GM19328 (cell line): ENCODE measurements at regions not wholly inside any gene's neighbourhood (a gene's known extent, or its start where the extent isn't known, plus 50 kb on each side); places are given as distances from the start of the nearest gene placed in this dataset.
"Not testable (repeated sequence)": the region's sequence is repeated elsewhere in the genome, so short reads cannot be mapped to it uniquely, and the experiment has no call there.

ENCODE experiments used
- ATAC-seq: cut with Tn5 transposase; IDR thresholded peaks from one replicate; pipeline ENCODE4 v1.9.1; 2021; ENCODE audit warnings: mild to moderate bottlenecking, moderate library complexity; ENCODE audit not compliant: unreplicated experiment

DNA sequence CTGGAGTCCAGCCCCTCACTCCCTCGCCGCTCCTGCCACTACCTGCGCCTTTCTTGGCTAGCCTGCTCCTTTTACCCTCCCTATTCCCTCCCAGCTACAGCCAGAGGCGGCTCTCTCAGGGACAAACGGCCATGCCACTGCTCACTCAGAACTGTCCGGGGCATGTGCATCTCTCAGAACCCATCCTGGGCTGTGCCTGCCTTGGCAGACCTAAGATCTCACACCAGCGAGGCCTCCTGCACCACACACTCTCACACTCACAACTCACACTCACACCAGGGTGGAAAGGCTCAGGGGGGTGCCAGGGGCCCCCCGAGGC is 180.3 kb downstream of the TMEM121 start:
- not testable (repeated sequence) for ATAC-seq

- not testable (repeated sequence) for ATAC-seq
These were observed 180.7 kb downstream of the TMEM121 start for GRCh38 chr14:105707099-105707498.

DNA sequence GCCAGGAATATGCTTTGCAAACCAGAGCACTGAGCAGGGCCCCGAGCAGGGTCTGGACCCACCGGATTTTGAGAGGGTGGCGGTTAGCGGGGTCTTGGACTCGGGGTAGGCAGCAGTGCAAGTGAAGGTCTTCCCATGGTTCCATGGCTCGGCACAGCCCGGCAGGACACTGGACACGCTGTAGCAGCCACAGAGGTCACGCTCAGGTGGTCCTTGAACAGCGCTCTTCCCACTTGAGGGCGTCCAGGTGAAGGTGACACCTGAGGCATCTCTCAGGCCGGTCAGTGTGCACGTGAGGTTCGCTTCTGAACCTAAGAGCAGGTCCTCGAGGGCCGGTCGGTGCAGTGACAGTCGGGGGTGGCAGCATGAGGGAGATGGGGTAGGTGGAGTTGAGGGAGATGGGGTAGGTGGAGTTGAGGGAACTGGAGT is 181.4 kb downstream of the TMEM121 start:
- ATAC-seq = not testable (repeated sequence)

- not testable (repeated sequence) for ATAC-seq
These were observed 182.1 kb downstream of the TMEM121 start for GRCh38 chr14:105708251-105709134.

DNA sequence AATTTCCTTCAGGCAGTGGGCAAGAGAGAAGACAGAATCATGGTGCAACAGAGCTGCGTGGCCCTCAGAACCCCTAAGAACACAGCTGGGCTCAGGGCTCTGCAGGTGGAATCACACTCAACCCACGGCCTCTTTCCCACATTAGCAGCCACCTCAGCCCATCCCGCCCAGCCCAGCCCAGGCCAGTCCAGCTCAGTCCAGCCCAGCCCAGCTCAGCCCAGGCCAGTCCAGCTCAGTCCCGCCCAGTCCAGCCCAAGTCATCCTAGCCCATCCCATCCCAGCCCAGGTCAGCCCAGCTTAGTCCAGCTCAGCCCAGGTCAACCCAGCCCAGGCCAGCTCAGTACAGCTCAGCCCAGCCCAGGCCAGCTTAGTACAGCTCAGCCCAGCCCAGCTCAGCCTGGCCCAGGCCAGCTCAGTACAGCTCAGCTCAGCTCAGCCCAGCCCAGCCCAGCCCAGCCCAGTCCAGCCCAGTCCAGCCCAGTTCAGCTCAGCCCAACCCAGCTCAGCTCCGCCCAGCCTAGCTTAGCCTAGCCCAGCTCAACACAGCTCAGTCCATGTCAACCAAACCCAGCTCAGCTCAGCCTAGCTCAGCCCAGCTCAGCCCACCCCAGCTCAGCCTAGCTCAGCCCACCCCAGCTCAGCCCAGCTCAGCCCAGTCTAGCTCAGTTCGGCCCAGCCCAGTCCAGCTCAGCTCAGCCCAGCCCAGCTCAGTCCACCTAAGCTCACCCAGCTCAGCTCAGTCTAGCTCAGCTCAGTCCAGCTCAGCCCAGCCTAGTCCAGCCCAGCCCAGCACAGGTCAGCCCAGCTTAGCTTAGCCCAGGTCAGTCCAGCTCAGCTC is 183.1 kb downstream of the TMEM121 start:
- no peak for ATAC-seq

DNA sequence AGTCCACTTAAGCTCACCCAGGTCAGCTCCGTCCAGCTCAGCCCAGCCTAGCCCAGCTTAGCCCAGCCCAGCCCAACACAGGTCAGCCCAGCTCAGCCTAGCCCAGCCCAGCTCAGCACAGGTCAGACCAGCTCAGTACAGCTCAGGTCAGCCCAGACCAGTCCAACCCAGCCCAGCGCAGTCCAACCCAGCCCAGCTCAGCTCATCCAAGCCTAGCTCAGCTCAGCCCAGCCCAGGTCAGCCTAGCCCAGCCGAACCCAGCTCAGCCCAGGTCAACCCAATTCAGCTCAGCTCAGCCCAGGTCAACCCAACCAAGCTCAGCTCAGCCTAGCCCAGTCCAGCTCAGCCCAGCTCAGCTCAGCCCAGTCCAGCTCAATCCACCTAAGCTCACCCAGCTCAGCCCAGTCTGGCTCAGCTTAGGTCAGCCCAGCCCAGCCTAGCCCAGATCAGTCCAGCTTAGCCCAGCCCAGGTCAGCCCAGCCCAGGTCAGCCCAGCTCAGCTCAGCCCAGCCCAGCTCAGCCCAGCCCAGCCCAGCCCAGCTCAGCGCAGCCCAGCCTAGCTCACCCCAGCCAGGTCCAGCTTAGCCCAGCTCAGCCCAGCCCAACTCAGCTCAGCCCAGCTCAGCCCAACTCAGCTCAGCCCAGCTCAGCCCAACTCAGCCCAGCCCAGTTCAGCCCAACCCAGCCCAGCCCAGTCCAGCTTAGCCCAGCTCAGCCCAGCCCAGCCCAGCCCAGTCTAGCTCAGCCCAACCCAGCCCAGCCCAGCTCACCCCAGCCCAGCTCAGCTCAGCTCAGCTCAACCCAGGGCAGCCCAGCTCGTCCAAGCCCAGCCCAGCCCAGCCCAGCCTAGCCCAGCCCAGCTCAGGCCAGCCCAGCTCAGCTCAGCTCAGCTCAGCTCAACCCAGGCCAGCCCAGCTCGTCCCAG is 184.0 kb downstream of the TMEM121 start:
- no peak for ATAC-seq

GRCh38 chr14:105711044-105711620 is 184.7 kb downstream of the TMEM121 start:
- ATAC-seq = no peak

DNA sequence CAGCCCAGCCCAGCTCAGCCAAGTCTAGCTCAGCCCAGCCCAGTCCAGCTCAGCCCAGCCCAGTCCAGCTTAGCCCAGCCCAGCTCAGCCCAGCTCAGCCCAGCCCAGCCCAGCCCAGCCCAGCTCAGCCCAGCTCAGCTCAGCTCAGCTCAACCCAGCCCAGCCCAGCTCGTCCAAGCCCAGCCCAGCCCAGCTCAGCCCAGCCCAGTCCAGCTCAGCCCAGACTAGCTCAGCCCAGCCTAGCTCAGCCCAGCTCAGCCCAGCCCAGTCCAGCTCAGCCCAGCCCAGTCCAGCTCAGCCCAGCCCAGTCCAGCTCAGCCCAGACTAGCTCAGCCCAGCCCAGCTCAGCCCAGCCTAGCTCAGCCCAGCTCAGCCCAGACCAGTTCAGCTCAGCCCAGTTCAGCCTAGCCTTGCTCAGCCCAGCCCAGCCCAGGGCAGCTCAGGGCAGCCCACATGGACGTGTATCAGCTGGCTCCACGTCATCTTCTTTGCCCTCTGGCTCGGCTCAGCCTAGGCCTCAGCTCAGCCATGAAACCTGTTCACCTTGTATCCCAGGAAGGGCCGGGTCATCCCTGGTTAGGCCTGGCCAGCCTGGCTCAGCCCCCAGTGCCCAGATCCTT is 185.6 kb downstream of the TMEM121 start:
- ATAC-seq = no peak

DNA sequence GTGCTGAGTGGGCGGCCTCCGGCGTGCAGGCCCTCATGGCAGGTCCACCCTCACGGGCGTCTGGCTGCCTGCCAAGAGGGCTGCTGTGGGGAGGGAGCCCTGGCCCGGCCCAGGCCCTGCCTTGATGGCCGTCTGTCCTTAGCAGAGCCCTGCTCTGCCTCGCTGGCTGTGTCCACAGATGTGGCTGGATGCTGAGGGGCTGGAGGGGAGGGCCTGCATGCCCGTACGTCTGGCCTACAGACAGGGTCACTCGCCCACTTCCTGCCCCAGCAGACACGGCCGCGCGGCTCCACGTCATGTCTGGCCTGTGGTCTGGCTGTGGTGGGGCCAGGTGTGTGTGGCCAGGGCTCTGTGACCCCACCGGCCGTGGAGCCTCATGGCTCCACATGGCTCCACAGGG is 186.3 kb downstream of the TMEM121 start:
- not testable (repeated sequence) for ATAC-seq

GRCh38 chr14:105713160-105713559 is 186.8 kb downstream of the TMEM121 start:
- ATAC-seq = not testable (repeated sequence)

GRCh38 chr14:105713836-105714235 is 187.5 kb downstream of the TMEM121 start:
- ATAC-seq = not testable (repeated sequence)

GRCh38 chr14:105718787-105719186 is 192.4 kb downstream of the TMEM121 start:
- not testable (repeated sequence) for ATAC-seq

DNA sequence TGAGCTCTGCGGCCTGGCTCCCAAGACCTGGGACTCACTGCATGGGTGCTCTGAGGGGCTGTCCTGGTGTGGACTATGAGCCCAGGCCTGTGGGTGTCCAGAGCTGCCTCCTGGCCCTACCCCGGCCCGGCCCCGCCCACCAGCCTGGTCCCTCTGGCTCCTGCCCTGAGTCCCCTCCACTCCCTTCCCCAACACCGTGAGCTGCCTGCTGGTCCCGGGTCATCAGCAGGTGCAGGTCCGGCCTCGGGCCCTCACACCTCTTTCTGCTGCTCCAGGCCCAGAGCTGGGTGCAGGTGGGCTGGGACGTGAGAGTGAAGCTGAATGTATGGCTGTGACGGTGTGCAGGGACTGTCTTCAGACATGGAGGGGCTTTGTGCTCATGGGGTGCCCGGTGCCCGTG is 193.7 kb downstream of the TMEM121 start:
- not testable (repeated sequence) for ATAC-seq

DNA sequence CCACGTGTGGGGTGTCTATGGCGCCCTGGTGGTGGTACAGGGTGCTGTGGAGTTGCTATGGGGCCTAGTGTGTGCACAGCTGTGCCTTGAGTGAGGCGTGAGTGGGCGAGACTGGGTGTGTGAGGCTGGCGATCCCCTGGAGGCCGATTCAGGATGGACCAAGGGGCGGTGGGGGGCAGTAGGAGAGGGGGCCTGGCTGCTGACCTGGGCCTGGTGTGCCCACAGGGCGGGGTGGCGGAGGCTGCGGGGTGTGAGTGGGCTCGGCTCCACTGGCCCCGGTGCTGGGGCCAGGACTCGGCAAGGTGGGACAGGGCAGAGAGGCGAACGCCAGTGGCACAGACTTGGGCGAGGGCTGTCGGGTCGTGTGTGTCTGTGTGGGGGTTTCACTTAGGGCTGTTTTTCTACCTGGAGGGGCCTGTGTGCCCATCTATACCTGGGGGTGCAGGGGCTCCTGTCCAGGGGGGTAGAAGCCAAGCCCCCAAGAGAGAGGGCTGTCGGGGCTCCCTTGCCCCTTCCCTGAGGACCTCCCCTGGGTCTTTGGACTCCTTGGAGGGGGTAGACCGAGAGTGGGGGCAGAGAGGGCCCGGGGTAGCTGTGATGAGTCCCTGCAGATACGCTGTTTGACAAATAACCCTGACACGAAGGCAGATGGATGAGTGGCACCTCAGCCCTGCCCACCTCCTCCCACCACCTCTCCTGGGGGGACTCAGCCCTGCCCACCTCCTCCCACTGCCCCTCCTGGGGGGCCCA is 194.6 kb downstream of the TMEM121 start:
- ATAC-seq = not testable (repeated sequence)

DNA sequence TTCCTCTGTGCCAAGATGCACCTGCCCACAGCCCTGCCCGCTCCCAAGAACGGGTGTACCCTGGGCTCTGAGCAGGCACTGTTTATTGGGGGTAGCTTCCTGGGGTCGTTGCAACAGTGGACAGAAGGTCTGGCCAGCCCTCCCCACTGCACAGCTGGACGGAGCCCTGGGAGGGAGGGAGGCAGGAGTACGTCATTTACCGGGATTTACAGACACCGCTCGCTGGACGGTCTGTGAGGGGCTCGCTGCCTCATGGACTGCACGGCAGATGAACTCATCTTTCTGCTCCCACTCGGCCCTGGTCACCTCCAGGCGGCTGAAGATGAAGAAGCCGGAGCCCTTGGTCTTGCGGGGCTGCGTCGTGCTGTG is 195.2 kb downstream of the TMEM121 start:
- ATAC-seq = not testable (repeated sequence)

- not testable (repeated sequence) for ATAC-seq
These were observed 195.8 kb downstream of the TMEM121 start for GRCh38 chr14:105721996-105722709.

DNA sequence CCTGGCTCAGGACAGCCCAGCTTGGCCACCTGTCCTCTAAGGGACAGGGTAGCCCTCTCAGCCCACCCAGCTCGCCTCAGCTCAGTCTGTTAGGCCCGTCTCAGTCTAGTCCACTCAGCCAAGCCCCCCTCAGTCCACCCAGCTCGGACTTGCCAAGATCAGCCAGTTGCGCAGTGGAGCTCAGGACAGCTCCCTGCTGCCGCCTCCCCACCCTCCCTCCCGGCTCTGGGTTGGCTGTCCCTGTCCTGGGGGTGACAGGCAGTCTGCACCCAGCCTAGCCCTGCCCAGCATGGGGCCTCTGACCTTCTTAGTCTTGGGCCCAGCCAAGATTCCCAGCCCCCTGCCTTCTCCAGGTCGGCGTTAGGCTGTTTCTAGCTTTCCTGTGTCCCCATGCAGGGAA is 196.9 kb downstream of the TMEM121 start:
- not testable (repeated sequence) for ATAC-seq

- not testable (repeated sequence) for ATAC-seq
These were observed 197.4 kb downstream of the TMEM121 start for GRCh38 chr14:105723776-105724175.
